ENCODE measurements at regions not wholly inside any gene's neighbourhood (a gene's known extent, or its start where the extent isn't known, plus 50 kb on each side); places are given as distances from the start of the nearest gene placed in this dataset.
A peak's percentile ranks its signal among the peaks of the same experiment; 100 is the strongest.
"Not testable (repeated sequence)": the region's sequence is repeated elsewhere in the genome, so short reads cannot be mapped to it uniquely, and the experiment has no call there.

DNA sequence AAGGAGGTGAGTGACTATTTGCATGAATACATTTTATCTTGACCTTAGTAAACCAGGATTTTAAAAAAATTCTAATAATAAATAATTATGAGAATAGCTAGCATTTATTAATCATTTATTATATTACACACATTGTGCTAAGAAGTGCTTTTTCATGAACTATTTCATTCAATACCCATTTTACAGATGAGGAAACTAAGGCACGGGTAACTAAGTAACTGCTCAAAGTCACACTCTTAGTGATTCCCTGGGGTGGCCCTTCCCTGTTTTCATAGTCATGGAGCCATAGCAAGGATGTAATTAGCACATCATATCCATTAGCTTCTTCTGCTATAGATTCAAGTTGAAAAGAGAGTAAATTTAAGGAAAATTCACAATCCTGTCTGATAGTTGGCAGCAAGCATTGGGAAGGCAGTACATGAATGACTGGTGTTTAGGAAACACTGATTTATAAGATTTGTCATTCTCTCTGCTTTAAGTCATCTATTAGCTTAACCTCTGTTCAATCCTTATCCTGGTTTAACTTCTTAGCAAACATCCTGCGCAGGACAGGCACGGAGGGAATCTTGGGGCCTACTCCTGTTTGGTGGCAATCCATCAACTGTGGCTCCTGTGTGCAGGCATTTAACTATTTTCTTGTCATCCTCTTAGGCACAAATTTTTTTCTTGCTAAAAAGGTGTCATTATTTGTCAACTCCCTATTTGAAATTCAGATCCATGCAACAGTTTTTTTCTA lies 68.3 kb downstream of the RIN2 start:
- no peak overlapping the region for H3K4me3 Mint-ChIP-seq
- H3K27me3 Mint-ChIP-seq: no peaks in the 10 kb centered on the region
- H3K36me3 Mint-ChIP-seq: no peaks in the 10 kb centered on the region
- H3K9me3 Mint-ChIP-seq: no peaks in the 10 kb centered on the region
- peaks cover 11% of the 10 kb centered on the region for H3K4me1 Mint-ChIP-seq
- H3K27ac Mint-ChIP-seq: no peak overlapping the region

DNA sequence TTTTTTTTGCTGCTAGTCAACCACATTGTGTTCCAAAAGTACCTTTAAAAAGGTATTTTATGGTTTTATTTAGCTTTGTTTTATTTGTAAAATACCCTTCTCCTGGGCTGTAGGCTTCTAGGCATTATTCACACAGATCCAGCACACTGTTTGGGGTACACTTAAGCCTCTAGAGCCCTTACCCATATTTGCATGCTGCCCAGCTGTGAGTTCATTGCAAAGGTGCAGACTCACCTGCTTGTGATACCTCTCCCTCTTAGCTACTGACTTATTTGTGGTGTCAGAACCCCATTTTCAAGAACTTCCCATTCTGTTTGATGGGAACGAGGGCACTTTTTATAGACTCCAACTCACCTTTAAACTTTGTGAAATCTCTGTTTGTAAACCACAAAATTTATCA lies 69.8 kb downstream of the RIN2 start:
- Mint-ChIP-seq H3K4me1 (peaks cover 11% of the 10 kb centered on the region), H3K9me3 (no peaks in the 10 kb centered on the region), H3K4me3 (no peak overlapping the region), H3K27me3 (no peaks in the 10 kb centered on the region), H3K36me3 (no peaks in the 10 kb centered on the region), H3K27ac (no peak overlapping the region)

DNA sequence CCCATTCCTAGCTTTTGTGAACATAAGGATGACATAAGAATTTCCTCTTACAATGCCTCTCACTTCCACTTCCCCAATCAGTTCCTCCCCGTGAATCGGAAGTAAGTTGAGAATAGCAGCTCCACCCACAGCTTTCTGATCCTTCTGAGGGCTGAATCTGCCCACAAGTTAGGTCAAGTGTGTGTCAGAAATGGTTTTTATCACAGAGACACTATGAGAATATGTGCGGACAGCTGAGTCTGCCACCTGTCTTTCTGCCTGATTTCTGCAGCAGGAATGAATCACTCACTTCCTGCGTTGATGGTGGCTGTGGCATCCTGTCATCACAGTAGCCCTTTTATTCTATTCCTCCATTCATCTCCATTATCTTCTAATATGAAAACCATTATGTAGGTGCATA lies 70.2 kb downstream of the RIN2 start:
- Mint-ChIP-seq H3K27me3 (no peaks in the 10 kb centered on the region), H3K4me1 (peaks cover 11% of the 10 kb centered on the region), H3K9me3 (no peaks in the 10 kb centered on the region), H3K36me3 (no peaks in the 10 kb centered on the region), H3K27ac (peak overlapping the region; percentile 75), H3K4me3 (peak overlapping the region; percentile 9)

DNA sequence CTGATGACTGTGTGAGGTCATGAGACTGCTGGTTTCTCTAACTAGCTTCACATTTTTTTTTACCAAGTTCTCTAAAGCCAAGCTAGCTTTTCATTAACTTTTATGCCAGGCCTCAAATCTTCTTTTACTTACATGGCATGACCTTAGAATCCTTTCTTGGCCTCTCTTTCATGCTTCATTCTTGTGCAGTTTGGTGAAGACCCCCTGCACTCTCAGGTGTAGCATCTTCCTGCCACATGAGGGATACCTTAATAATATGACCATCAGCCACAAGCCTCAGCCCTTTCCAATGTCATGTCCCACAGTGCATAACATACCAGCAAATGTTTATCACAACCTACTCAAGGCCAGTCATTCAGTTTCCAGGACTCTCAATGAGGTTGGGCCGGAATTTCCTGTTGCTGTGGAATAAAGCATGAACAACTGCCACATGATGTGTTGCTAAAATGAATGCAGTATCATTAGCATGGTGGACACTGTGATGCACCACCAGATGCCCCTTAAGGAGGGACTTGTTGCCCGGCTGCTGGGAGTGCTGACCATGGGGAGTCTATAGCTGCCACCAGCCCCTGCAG lies 72.2 kb downstream of the RIN2 start:
- Mint-ChIP-seq H3K4me1 (peaks cover 11% of the 10 kb centered on the region), H3K4me3 (no peak overlapping the region), H3K27ac (no peak overlapping the region), H3K9me3 (no peaks in the 10 kb centered on the region), H3K36me3 (no peaks in the 10 kb centered on the region), H3K27me3 (no peaks in the 10 kb centered on the region)

DNA sequence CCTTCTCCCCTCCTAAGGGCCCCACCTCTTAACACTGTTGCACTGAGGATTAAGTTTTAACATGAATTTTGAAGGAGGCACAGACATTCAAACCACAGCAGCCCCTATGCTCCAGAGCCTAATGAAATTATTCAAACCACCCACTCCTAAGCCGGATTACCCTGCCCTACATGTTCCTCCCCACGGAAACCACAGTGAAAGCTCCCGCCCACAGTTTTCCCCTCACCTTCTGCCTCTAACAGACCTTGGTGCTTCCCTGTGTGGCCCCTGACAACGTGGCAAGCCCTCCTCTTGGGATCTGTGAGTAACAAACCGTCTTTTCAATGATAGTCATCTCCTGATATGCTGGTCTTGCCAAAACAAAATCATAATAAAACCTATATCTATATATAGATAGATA lies 74.8 kb downstream of the RIN2 start:
- Mint-ChIP-seq H3K9me3 (no peaks in the 10 kb centered on the region), H3K4me1 (peaks cover 11% of the 10 kb centered on the region), H3K4me3 (no peak overlapping the region), H3K27me3 (peaks cover 2% of the 10 kb centered on the region), H3K36me3 (no peaks in the 10 kb centered on the region), H3K27ac (no peak overlapping the region)

DNA sequence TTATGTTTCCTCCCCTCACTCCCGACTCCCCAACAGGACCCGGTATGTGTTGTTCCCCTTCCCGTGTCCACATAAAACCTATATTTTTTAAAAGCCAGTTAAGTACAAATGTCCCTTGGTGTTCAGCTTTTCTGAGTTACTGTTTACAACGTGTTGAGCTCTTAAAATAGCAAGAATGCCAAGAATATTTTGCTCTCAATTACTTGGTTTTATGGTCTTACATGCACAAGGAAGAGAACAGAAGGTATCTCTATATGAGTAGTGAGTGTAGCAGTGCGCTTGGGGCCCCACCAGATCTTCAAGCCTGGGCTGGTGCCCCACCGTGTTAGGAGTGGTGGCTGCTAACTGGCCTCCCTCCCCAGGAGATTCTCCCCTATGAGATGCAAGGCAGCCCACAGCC lies 75.3 kb downstream of the RIN2 start:
- peaks cover 6% of the 10 kb centered on the region for H3K4me1 Mint-ChIP-seq
- peaks cover 2% of the 10 kb centered on the region for H3K27me3 Mint-ChIP-seq
- H3K27ac Mint-ChIP-seq: no peak overlapping the region
- H3K36me3 Mint-ChIP-seq: no peaks in the 10 kb centered on the region
- H3K4me3 Mint-ChIP-seq: no peak overlapping the region
- no peaks in the 10 kb centered on the region for H3K9me3 Mint-ChIP-seq

DNA sequence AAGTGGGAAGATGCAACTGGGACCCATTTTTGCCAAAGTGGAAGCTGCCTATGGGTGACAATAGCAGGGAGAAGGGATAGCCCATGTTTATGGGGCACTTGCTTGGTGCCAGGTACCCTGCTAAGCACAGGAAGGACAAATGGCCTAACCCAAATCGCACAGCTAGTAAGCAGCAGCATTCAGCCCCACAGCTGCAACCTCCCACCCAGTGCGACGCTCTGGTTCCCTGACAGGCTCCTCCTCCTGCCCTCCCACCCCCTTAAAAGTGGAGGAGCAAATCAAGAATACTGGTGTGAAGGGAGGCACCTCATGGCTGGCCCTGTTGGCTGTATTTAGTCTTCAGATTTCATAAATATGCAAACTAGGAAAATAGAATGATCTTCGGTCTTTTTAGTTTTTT lies 76.2 kb downstream of the RIN2 start:
- no peaks in the 10 kb centered on the region for H3K9me3 Mint-ChIP-seq

DNA sequence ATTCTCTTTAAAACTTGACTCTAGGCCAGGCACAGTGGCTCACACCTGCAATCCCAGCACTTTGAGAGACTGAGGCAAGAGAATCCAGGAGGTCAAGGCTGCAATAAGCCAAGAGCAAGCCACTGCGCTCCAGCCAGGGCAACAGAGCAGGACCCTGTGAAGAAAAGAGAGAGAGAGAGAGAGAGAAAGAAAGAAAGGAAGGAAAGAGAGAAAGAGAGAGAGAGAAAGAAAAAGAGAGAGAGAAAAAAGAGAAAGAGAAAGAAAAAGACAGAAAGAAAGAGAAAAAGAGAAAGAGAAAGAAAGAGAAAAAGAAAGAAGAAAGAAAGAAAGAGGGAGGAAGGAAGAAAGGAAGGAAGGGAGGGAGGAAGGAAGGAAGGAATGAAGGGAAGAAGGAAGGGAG lies 76.7 kb downstream of the RIN2 start:
- Mint-ChIP-seq H3K36me3 (no peaks in the 10 kb centered on the region), H3K4me3 (no peak overlapping the region), H3K9me3 (no peaks in the 10 kb centered on the region), H3K4me1 (no peaks in the 10 kb centered on the region), H3K27ac (no peak overlapping the region), H3K27me3 (peaks cover 3% of the 10 kb centered on the region)

More for the DNA sequence above, 76.2 kb downstream of the RIN2 start:
- Mint-ChIP-seq H3K4me3 (no peak overlapping the region), H3K4me1 (no peaks in the 10 kb centered on the region), H3K27me3 (peaks cover 2% of the 10 kb centered on the region), H3K27ac (no peak overlapping the region), H3K36me3 (no peaks in the 10 kb centered on the region)

DNA sequence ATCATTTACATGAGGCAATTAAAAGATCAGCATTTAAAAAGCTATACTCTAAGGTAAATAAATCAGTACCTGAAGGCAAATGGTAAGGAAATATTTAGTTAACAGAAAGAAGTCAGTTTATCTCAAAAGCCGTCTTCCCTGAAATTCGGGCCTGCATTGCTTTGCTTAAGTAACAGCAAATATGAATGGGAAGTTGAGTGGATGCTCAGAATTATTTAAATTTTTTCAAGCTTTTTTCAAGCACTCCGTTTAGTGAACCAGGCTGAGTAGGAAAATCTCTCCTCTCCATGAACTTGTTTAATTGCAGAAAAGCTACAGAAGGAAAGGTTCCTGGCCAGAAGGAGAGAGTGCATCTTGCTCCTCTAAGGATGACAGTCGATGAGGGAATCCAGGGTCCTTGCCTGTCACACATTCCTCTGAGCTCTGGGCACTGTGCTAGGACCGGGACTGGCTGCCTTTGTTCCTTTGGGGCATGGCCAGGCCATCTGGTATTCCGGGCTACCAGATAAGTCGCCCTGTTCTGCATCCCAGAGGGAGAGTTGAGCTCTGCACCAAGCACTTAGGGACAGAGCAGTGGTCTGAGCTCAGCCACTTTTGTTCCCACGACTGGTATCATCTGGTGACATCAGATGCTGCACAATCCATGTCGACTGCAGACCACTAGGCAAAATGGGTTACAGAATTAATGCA lies 77.6 kb downstream of the RIN2 start:
- no peaks in the 10 kb centered on the region for H3K9me3 Mint-ChIP-seq
- no peak overlapping the region for H3K27ac Mint-ChIP-seq
- no peak overlapping the region for H3K4me3 Mint-ChIP-seq
- no peaks in the 10 kb centered on the region for H3K4me1 Mint-ChIP-seq
- H3K27me3 Mint-ChIP-seq: peaks cover 3% of the 10 kb centered on the region
- no peaks in the 10 kb centered on the region for H3K36me3 Mint-ChIP-seq

DNA sequence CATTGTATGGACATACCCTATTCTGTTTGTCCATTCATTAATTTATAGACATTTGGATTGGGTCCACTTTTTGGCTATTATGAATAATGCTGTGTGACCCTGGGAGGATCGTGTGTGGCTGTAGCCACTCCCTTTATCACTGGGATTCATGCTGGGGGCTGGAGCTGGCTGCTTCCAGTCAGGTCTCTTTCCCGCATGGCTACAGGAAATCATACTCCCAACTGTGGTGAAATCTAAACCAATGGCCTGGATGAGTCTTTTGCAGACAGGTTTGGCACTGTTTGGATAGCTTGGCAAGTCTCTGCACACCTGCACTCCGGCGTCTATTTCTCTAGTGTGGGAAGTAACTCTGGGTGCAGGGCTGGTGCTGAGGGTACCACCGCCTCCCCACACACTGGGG lies 80.4 kb downstream of the RIN2 start:
- H3K9me3 Mint-ChIP-seq: peaks cover 4% of the 10 kb centered on the region
- H3K36me3 Mint-ChIP-seq: no peaks in the 10 kb centered on the region
- H3K4me1 Mint-ChIP-seq: no peaks in the 10 kb centered on the region
- H3K4me3 Mint-ChIP-seq: no peak overlapping the region
- peaks cover 3% of the 10 kb centered on the region for H3K27me3 Mint-ChIP-seq
- no peak overlapping the region for H3K27ac Mint-ChIP-seq

DNA sequence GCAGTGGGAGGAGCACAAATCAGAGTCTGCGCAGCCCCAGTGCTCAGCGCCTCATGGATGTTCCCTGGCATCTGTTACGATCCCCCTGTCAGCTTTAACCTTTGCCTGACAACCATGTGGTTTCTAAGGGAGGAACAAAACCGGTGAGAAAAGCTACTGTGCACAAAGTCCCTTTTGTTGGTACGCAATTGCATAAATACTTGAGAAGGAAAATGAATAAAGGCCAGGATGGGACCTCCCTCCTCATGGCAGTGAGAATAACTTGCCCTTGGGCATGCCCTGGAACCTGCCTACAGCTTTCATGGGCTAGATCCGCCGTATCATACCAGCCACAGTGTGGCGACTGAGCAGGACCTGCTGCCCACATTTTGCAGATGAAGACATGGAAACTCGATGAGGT lies 81.0 kb downstream of the RIN2 start:
- no peak overlapping the region for H3K4me3 Mint-ChIP-seq
- H3K9me3 Mint-ChIP-seq: peaks cover 4% of the 10 kb centered on the region
- H3K4me1 Mint-ChIP-seq: no peaks in the 10 kb centered on the region
- no peaks in the 10 kb centered on the region for H3K36me3 Mint-ChIP-seq
- no peak overlapping the region for H3K27ac Mint-ChIP-seq
- peaks cover 3% of the 10 kb centered on the region for H3K27me3 Mint-ChIP-seq

DNA sequence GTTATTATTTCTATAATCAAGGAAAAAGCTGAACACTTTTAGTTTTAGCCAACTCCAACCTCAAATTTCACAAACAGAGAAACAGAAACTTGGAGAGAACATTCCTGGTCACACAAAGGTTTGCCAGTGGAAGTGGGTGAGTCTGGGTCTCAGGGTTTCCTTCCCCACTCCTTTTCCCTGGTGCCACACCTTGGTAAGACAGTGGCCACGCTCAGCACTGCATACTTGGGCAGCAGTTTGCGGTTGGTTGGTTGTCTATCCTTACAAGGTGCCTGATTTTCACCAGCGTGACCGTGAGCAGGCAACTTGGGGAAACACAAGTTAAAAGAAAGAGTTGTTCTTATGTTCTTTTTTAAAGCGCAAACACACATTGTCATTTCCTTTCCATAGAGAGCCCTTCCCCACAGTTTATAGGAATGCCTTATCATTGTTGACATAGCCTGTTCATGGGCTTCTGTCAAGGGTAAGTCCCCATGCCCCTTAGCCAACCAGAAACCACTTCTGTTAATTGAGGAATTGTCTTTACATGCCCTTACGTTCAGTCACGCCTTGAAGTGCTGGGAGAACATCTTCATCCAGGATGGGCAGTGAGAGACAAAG lies 82.2 kb downstream of the RIN2 start:
- no peaks in the 10 kb centered on the region for H3K4me1 Mint-ChIP-seq
- peaks cover 3% of the 10 kb centered on the region for H3K27me3 Mint-ChIP-seq
- H3K4me3 Mint-ChIP-seq: no peak overlapping the region
- H3K27ac Mint-ChIP-seq: no peak overlapping the region
- no peaks in the 10 kb centered on the region for H3K36me3 Mint-ChIP-seq
- H3K9me3 Mint-ChIP-seq: peaks cover 4% of the 10 kb centered on the region

DNA sequence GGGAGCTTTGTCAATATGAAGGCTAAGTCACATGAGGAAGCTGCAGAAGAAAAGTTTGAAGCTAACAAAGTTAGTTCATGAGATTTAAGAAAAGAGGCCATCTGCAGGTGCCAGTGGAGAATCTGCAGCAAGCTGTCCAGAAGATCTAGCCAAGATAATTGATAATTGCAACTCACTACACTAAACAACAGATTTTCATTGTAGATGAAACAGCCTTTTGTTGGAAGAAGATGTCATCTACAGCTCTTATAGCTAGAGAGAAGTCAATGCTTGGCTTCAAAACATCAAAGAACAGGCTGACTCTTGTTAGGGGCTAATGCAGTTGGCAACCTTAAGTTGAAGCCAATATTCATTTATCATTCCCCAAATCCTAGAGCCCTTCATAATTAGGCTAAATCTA lies 83.7 kb downstream of the RIN2 start:
- Mint-ChIP-seq H3K36me3 (no peaks in the 10 kb centered on the region), H3K9me3 (peaks cover 4% of the 10 kb centered on the region), H3K27ac (peak overlapping the region; percentile 12), H3K4me3 (no peak overlapping the region), H3K4me1 (no peaks in the 10 kb centered on the region), H3K27me3 (peaks cover 3% of the 10 kb centered on the region)

DNA sequence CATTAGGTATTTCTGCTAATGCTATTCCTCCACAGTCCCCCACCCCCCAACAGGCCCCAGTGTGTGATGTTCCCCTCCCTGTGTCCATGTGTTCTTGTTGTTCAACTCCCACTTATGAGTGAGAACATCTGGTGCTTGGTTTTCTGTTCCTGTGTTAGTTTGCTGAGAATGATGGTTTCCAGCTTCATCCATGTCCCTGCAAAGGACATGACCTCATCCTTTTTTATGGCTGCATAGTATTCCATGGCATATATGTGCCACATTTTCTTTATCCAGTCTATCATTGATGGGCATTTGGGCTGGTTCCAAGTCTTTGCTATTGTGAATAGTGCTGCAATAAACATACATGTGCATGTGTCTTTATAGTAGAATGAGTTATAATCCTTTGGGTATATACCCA lies 86.8 kb downstream of the RIN2 start:
- not testable (repeated sequence) for H3K36me3 Mint-ChIP-seq, H3K27ac Mint-ChIP-seq, H3K4me1 Mint-ChIP-seq, H3K4me3 Mint-ChIP-seq, H3K27me3 Mint-ChIP-seq, H3K9me3 Mint-ChIP-seq

DNA sequence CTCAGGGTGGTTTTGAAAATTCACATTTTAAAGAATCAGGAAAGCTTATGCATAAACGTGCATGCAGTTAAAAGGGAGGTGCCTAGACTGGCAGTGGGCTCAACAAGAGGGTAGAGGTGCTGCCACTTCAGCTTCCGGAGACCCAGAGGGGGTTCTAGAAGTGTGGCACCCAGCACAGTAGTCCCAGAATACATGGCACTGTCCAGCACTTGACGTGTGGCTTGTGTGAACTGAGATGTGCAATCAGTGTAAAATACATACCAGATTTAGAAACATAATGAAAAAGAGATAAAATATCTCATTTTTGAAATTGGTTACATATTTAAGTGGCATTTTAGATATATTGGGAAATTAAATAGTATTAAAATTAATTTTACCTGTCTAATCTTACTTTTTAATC lies 89.3 kb downstream of the RIN2 start:
- Mint-ChIP-seq H3K36me3 (no peaks in the 10 kb centered on the region), H3K27ac (no peak overlapping the region), H3K9me3 (peaks cover 4% of the 10 kb centered on the region), H3K27me3 (peaks cover 2% of the 10 kb centered on the region), H3K4me3 (no peak overlapping the region), H3K4me1 (no peaks in the 10 kb centered on the region)

Measured in activated naive CD4-positive, alpha-beta T cell treated with anti-CD3 and anti-CD28 coated beads, Interleukin-2, amount 50 U/mL, for 24 hours (primary cell).